GM12892 (cell line): ENCODE measurements at regions not wholly inside any gene's neighbourhood (a gene's known extent, or its start where the extent isn't known, plus 50 kb on each side); places are given as distances from the start of the nearest gene placed in this dataset.

Source experiments
- POLR2A ChIP-seq: IDR thresholded peaks from 2 replicates; pipeline ENCODE4 v1.6.1; 2011; ENCODE audit warnings: low read depth, low read length, control low read depth
- POLR2AphosphoS5 ChIP-seq: IDR thresholded peaks from 2 replicates; pipeline ENCODE4 v1.6.1; 2011; ENCODE audit warnings: low read depth, low read length, control low read depth
- TAF1 ChIP-seq: IDR thresholded peaks from 2 replicates; pipeline ENCODE4 v1.6.1; 2011; ENCODE audit warnings: low read depth, mild to moderate bottlenecking, control low read depth, low read length, borderline replicate concordance

DNA sequence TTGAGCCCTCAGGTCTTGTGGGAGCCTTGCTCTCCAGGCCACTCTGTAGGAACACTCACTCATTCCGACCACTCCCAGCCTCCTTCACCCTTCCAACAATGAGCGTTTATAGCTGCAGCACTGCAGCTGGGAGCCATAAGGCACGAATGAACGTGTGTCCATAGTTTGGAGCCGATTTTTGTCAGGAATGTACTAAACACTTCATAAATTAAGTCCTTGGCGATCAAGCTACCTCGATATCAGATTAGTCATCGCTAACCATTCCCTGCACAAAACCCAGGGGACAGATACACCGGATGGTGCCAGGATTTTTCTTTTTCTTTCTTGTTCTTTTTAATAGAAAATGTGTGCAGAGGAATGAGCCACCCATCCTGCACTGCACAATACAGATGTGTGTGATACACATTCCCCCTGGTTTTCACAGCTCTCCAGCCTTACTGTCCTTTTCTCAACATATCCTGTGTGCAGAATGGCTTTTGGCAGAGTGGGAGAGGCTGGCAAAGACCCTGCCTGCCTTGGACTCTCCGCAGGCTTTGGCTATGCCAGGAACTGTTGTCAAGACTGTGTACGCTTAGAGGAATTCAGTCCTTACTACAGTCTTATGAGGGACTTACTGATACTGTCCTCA, 68.4 kb upstream of the ELAC2 start:
- TF ChIP-seq POLR2A (no peak), TAF1 (no peak), POLR2AphosphoS5 (no peak)
